ENCODE measurements at regions not wholly inside any gene's neighbourhood (a gene's known extent, or its start where the extent isn't known, plus 50 kb on each side); places are given as distances from the start of the nearest gene placed in this dataset.

GRCh38 chr16:50436271-50436670, 67.5 kb upstream of the BRD7 start:
- H3K27me3 ChIP-seq: peaks cover 18% of the 10 kb centered on the region
- no peak overlapping the region for H3K27ac ChIP-seq
- no peaks in the 10 kb centered on the region for H3K4me1 ChIP-seq (ENCODE audit: control insufficient read depth in 1 of 2, insufficient read depth in 1 of 2, low read depth in 1 of 2, low read length in 1 of 2)
- peaks cover under 1% of the 10 kb centered on the region for H3K9me3 ChIP-seq
- no peaks in the 10 kb centered on the region for H3K36me3 ChIP-seq
- TF ChIP-seq, protein P1, sequence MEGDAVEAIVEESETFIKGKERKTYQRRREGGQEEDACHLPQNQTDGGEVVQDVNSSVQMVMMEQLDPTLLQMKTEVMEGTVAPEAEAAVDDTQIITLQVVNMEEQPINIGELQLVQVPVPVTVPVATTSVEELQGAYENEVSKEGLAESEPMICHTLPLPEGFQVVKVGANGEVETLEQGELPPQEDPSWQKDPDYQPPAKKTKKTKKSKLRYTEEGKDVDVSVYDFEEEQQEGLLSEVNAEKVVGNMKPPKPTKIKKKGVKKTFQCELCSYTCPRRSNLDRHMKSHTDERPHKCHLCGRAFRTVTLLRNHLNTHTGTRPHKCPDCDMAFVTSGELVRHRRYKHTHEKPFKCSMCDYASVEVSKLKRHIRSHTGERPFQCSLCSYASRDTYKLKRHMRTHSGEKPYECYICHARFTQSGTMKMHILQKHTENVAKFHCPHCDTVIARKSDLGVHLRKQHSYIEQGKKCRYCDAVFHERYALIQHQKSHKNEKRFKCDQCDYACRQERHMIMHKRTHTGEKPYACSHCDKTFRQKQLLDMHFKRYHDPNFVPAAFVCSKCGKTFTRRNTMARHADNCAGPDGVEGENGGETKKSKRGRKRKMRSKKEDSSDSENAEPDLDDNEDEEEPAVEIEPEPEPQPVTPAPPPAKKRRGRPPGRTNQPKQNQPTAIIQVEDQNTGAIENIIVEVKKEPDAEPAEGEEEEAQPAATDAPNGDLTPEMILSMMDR (IDR thresholded peaks at IDR 0.05): no peak
- H3K4me3 ChIP-seq (ENCODE audit: low read depth in 1 of 2, low read length in 1 of 2): no peak overlapping the region

DNA sequence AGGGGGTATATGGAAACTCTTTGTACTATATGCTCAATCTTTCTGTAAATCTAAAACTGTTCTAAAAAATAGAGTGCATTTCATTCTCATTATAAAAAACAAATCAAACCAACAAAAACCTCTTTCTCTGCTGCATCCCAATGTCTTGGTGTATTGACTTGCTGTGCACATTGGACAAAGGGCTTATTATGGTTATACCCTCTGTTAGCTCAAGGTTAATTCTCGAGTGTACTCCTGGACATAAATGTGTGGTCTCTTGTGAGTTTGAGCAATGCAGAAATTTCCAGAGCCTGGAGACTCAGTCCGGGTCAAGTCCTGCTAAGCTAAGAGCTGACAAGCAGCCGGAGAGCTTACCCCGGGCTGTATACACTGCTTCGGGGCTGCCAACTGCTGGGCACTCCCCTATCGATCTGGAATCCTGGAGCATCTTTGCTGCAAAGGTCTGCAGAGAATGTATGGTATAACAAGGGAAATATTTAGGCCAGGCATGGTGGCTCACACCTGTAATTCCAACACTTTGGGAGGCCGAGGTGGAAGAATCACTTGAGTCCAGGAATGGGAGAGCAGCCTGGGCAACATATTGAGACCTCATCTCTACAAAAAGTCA, 66.2 kb upstream of the BRD7 start:
- Histone ChIP-seq H3K4me3 (ENCODE audit: low read depth in 1 of 2, low read length in 1 of 2) (no peak overlapping the region), H3K36me3 (no peaks in the 10 kb centered on the region), H3K27ac (no peak overlapping the region), H3K27me3 (peaks cover 18% of the 10 kb centered on the region), H3K4me1 (ENCODE audit: control insufficient read depth in 1 of 2, insufficient read depth in 1 of 2, low read depth in 1 of 2, low read length in 1 of 2) (no peaks in the 10 kb centered on the region), H3K9me3 (no peaks in the 10 kb centered on the region)
- TF ChIP-seq, protein P1 (IDR thresholded peaks at IDR 0.05): no peak

DNA sequence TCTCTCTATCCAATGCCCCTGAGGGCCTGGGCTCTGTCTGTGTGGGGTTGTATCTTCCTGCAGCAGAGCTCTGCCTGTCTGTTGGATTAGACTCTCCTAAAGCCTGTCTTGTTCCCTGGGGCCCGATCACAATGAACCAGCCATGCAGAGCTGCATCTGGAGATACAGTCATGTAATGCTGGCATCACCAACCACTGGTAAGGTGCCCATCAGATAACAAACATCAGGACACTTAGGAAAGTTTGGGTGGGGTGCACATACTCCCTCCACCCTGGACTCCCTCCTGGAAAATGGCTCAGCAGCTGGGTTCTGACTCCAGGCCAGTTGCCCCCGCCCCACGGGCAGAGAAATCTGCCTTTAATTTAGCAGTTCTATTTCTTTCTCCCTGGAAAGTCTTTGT, 61.3 kb upstream of the BRD7 start:
- Histone ChIP-seq H3K4me1 (ENCODE audit: control insufficient read depth in 1 of 2, insufficient read depth in 1 of 2, low read depth in 1 of 2, low read length in 1 of 2) (no peaks in the 10 kb centered on the region), H3K9me3 (no peaks in the 10 kb centered on the region), H3K36me3 (no peaks in the 10 kb centered on the region), H3K27me3 (peaks cover 23% of the 10 kb centered on the region), H3K27ac (no peak overlapping the region), H3K4me3 (ENCODE audit: low read depth in 1 of 2, low read length in 1 of 2) (no peak overlapping the region)
- TF ChIP-seq, protein P1 (IDR thresholded peaks at IDR 0.05): no peak

GRCh38 chr16:50428742-50429141, 60.0 kb upstream of the BRD7 start:
- Histone ChIP-seq H3K4me1 (ENCODE audit: control insufficient read depth in 1 of 2, insufficient read depth in 1 of 2, low read depth in 1 of 2, low read length in 1 of 2) (no peaks in the 10 kb centered on the region), H3K27ac (no peak overlapping the region), H3K27me3 (peaks cover 16% of the 10 kb centered on the region), H3K36me3 (no peaks in the 10 kb centered on the region), H3K9me3 (no peaks in the 10 kb centered on the region), H3K4me3 (ENCODE audit: low read depth in 1 of 2, low read length in 1 of 2) (no peak overlapping the region)
- TF ChIP-seq, protein P1 (IDR thresholded peaks at IDR 0.05): no peak

DNA sequence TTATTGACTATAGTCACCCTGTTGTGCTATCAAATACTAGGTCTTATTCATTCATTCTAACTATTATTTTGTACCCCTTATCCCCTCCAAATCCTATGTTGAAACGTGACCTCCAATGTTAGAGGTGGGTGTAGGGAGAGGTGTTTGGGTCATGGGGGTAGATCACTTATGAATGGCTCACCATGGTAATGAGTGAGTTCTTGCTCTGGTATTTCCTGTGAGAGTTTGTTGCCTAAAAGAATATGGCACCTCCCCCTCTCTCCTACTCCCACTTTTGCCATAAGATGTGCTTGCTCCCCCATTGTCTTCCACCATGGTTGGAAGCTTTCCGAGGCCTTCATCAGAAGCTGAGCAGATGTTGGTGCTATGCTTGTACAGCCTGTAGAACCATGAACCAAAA, 59.3 kb upstream of the BRD7 start:
- TF ChIP-seq, protein P1 (IDR thresholded peaks at IDR 0.05): no peak
- Histone ChIP-seq H3K27ac (no peak overlapping the region), H3K4me1 (ENCODE audit: control insufficient read depth in 1 of 2, insufficient read depth in 1 of 2, low read depth in 1 of 2, low read length in 1 of 2) (no peaks in the 10 kb centered on the region), H3K36me3 (no peaks in the 10 kb centered on the region), H3K27me3 (peaks cover 12% of the 10 kb centered on the region), H3K4me3 (ENCODE audit: low read depth in 1 of 2, low read length in 1 of 2) (no peak overlapping the region), H3K9me3 (no peaks in the 10 kb centered on the region)

DNA sequence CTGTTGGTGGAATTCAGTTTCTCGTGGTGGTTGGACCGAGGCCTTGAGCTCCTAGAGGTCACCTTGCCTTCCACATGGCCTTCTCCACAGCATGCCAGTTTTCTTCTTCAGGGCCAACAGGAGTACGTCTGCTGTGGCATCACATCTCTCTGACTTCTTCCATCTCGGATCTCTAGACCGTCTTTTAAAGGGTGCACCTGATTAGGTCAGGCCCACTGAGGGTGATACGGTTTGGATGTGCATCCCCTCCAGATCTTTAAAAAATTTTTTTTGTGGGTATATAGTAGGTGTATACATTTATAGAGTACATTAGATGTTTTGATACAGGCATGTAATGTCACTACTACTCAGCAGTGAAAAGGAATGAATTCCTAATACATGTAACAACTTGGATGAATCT, 58.3 kb upstream of the BRD7 start:
- Histone ChIP-seq H3K36me3 (no peaks in the 10 kb centered on the region), H3K27me3 (peaks cover 5% of the 10 kb centered on the region), H3K4me3 (ENCODE audit: low read depth in 1 of 2, low read length in 1 of 2) (no peak overlapping the region), H3K4me1 (ENCODE audit: control insufficient read depth in 1 of 2, insufficient read depth in 1 of 2, low read depth in 1 of 2, low read length in 1 of 2) (no peaks in the 10 kb centered on the region), H3K9me3 (no peaks in the 10 kb centered on the region), H3K27ac (no peak overlapping the region)
- TF ChIP-seq, protein P1 (IDR thresholded peaks at IDR 0.05): no peak
